ENCODE measurements at regions not wholly inside any gene's neighbourhood (a gene's known extent, or its start where the extent isn't known, plus 50 kb on each side); places are given as distances from the start of the nearest gene placed in this dataset.
"Not testable (repeated sequence)": the region's sequence is repeated elsewhere in the genome, so short reads cannot be mapped to it uniquely, and the experiment has no call there.

GRCh38 chr3:144593881-144594280 is 622.3 kb downstream of the DIPK2A start:
- intact Hi-C loops (cut with DNase I) = no loop called here
- H3K36me3 ChIP-seq = no peaks in the 10 kb centered on the region
- H3K9me3 ChIP-seq = no peaks in the 10 kb centered on the region
- FAIRE-seq (no peak), ATAC-seq (no peak), DNase-seq (no peak)
- no peak for TF ChIP-seq CTCF (IDR thresholded peaks at IDR 0.05)
- H3K4me3 ChIP-seq = no peak overlapping the region
- no peaks in the 10 kb centered on the region for H3K4me1 ChIP-seq
- WGBS, 2 donors = 65 to 81% methylated on average over 4 of the region's 4 CpGs
- no peak overlapping the region for H3K27ac ChIP-seq
- H3K27me3 ChIP-seq = no peaks in the 10 kb centered on the region

- H3K27ac ChIP-seq; H3K4me1 ChIP-seq; intact Hi-C loops (cut with DNase I); ATAC-seq; H3K4me3 ChIP-seq; H3K9me3 ChIP-seq; H3K36me3 ChIP-seq; FAIRE-seq; H3K27me3 ChIP-seq: not testable (repeated sequence)
- WGBS, 2 donors = 73 to 85% methylated on average over 7 of the region's 7 CpGs
- DNase-seq = peak in 1 of 6 donors; percentile 17
Measured at GRCh38 chr3:144620236-144620635, 648.6 kb downstream of the DIPK2A start.

- 59 to 64% methylated on average over 3 of the region's 3 CpGs for WGBS, 2 donors
- H3K27ac ChIP-seq = no peak overlapping the region
- TF ChIP-seq CTCF (IDR thresholded peaks at IDR 0.05) = no peak
- no peak for ATAC-seq
- no peak for FAIRE-seq
- H3K27me3 ChIP-seq = no peaks in the 10 kb centered on the region
- H3K9me3 ChIP-seq = no peaks in the 10 kb centered on the region
- H3K4me1 ChIP-seq = no peaks in the 10 kb centered on the region
- H3K4me3 ChIP-seq = no peak overlapping the region
- no peaks in the 10 kb centered on the region for H3K36me3 ChIP-seq
- DNase-seq = no peak
- intact Hi-C loops (cut with DNase I) = no loop called here
Measured at GRCh38 chr3:144622845-144623244, 651.2 kb downstream of the DIPK2A start.

GRCh38 chr3:144624656-144625055 is 653.0 kb downstream of the DIPK2A start:
- no peak for TF ChIP-seq CTCF (IDR thresholded peaks at IDR 0.05)
- Histone ChIP-seq H3K27me3 (no peaks in the 10 kb centered on the region), H3K4me1 (no peaks in the 10 kb centered on the region), H3K4me3 (no peak overlapping the region), H3K9me3 (no peaks in the 10 kb centered on the region), H3K27ac (no peak overlapping the region), H3K36me3 (no peaks in the 10 kb centered on the region)
- FAIRE-seq (no peak), DNase-seq (no peak), ATAC-seq (no peak)
- intact Hi-C loops (cut with DNase I) = no loop called here
- WGBS, 2 donors = 63 to 77% methylated on average over 2 of the region's 2 CpGs

GRCh38 chr3:144626835-144627234 is 655.2 kb downstream of the DIPK2A start:
- FAIRE-seq (no peak), DNase-seq (no peak), ATAC-seq (no peak)
- Histone ChIP-seq H3K4me3 (no peak overlapping the region), H3K4me1 (no peaks in the 10 kb centered on the region), H3K9me3 (no peaks in the 10 kb centered on the region), H3K36me3 (no peaks in the 10 kb centered on the region), H3K27me3 (no peaks in the 10 kb centered on the region), H3K27ac (no peak overlapping the region)
- no peak for TF ChIP-seq CTCF (IDR thresholded peaks at IDR 0.05)
- intact Hi-C loops (cut with DNase I) = no loop called here

- Histone ChIP-seq H3K4me3 (no peak overlapping the region), H3K36me3 (no peaks in the 10 kb centered on the region), H3K9me3 (no peaks in the 10 kb centered on the region), H3K4me1 (no peaks in the 10 kb centered on the region), H3K27ac (no peak overlapping the region), H3K27me3 (no peaks in the 10 kb centered on the region)
- intact Hi-C loops (cut with DNase I) = no loop called here
- no peak for ATAC-seq
- FAIRE-seq = no peak
- no peak for DNase-seq
- 74 to 76% methylated on average over 4 of the region's 4 CpGs for WGBS, 2 donors
- no peak for TF ChIP-seq CTCF (IDR thresholded peaks at IDR 0.05)
Measured at GRCh38 chr3:144629381-144629780, 657.8 kb downstream of the DIPK2A start.
